GM10266 (cell line): ENCODE measurements at regions not wholly inside any gene's neighbourhood (a gene's known extent, or its start where the extent isn't known, plus 50 kb on each side); places are given as distances from the start of the nearest gene placed in this dataset.

Experiments
- DNase-seq: peaks from one replicate; pipeline ENCODE4 v3.0.0; 2012; ENCODE audit errors: extremely low spot score
- TF ChIP-seq, protein P1 (sequence below): IDR thresholded peaks from 2 replicates; pipeline ENCODE4 v1.5.1; 2012; ENCODE audit warnings: mild to moderate bottlenecking, low read depth; ENCODE audit not compliant: control insufficient read depth, insufficient read depth; ENCODE audit errors: missing control alignments

DNA sequence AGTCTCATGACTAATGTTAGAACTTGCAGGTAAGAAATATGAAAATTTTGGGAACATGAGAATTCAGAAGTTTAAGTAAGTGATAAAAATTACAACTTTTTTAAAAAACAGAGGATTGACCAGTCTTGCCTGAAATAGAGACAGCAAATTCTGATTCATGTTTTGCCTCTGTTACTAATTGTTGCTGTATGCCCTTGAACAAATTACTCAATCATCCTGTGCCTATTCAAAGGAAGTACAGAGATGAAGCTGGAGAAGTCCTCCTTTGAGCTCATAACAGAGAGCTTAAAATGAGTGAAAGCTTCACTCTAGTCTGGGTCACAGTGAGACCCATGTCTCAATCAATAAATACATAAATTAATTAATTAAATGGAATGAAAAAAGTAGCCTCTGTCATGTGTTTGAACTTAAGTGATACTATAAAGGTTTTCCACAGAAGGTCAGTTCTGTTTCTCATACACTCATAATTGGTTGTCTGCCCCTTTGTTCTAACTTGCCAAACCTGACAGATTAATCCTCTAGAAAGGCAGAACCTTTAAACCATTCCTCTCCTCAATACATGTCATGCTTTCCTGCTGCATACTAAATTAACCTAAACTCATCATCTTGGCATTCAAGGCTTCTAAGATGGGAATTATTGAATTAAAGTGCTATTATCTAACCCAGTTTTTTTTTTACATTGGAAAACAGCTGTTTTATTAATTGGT, 374.6 kb upstream of the LRATD1 start:
- TF ChIP-seq, protein P1, sequence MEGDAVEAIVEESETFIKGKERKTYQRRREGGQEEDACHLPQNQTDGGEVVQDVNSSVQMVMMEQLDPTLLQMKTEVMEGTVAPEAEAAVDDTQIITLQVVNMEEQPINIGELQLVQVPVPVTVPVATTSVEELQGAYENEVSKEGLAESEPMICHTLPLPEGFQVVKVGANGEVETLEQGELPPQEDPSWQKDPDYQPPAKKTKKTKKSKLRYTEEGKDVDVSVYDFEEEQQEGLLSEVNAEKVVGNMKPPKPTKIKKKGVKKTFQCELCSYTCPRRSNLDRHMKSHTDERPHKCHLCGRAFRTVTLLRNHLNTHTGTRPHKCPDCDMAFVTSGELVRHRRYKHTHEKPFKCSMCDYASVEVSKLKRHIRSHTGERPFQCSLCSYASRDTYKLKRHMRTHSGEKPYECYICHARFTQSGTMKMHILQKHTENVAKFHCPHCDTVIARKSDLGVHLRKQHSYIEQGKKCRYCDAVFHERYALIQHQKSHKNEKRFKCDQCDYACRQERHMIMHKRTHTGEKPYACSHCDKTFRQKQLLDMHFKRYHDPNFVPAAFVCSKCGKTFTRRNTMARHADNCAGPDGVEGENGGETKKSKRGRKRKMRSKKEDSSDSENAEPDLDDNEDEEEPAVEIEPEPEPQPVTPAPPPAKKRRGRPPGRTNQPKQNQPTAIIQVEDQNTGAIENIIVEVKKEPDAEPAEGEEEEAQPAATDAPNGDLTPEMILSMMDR: no peak
- no peak for DNase-seq

DNA sequence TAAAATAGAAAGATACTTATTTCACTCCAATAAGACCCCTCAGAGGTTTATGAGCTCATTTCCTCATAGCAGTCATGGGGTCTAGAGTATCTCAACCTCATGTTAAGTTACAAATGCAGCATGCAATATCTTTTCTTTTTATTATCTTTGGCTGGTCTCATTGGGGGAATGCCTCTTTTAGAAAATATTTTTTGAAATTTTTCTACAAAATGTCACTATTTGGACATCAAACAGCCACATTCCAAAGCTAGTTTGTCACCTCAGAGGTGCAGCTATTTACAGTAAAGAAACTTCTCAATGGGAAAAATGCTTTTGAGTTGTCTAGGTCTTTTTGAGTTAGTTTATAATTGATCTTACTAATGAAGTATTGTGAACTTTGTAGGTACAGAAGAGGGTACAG, 370.7 kb upstream of the LRATD1 start:
- no peak for DNase-seq
- TF ChIP-seq, protein P1: no peak

DNA sequence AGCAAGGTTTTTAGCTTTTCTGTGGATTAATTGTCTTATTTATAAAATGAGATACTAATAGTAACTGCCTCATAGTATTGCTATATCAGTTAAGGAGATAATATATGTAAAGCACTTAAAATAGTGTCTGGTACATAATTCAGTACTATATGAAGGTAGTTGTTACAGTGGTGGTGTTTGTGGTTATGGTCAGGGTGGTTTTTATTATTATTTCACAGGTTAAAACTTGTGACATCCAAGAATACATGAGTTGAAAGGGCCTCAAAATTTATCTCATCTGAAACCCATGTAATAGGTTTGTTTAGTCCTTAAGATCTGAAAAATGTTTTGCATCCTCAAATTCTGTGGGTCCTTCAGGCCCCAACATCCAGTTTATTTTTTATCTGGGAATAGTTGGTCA, 369.5 kb upstream of the LRATD1 start:
- TF ChIP-seq, protein P1: no peak
- DNase-seq: no peak

DNA sequence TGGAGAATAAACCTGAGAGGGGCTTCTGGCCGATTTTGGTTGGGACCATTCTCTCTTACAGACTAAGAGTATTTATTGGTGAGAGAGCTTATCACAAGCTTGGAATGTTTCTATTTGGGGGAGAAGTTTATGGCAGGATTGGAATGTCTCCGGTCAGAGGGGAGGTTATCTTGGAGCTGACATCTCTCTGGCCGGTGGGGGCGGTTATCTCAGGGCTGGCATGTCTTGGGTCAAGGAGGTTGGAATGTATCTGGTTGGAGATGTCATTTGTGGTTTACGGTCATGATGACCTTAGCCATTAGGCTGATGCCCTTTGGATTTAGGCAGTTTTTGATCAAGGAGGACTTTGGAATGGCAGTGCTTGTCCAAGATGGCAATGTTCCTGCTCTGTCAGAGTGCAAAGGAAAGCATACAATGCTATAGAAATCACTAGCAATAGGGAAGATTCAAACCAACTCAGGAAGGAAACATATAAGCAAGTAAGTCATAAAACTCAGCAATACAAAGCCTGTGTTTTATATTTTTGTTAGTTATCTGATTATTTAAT, 362.4 kb upstream of the LRATD1 start:
- no peak for DNase-seq
- TF ChIP-seq, protein P1: no peak

DNA sequence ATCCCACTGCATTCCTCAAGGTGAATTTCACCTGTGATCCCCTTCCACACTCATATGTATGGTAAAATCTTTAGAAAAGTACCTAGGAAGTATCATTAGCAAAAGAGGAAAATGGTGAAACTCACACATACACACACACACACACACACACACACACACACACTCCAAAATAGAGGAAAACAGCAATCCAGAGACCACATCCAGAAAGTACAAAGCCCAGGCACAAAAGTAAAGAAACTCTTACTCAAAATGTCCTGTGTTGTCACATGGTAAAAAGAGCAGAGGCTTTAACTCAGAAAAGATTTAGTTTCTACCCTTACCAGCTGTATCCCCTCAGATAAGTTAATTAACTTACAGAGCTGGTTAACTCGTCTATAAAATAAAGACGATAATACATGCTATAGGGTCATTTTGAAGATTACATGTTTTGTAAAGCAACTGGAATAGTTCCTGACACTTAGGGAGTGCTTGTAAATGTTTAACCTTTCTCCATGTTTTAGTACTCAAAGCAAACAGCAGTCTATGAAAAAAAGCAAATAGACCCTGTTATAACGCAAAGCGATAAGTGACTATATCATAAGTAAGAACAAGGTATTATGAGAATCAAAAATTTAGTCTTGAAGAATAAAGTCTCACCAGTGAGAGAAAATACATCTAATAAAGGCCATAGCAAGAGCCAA, 360.0 kb upstream of the LRATD1 start:
- no peak for DNase-seq
- TF ChIP-seq, protein P1: no peak

DNA sequence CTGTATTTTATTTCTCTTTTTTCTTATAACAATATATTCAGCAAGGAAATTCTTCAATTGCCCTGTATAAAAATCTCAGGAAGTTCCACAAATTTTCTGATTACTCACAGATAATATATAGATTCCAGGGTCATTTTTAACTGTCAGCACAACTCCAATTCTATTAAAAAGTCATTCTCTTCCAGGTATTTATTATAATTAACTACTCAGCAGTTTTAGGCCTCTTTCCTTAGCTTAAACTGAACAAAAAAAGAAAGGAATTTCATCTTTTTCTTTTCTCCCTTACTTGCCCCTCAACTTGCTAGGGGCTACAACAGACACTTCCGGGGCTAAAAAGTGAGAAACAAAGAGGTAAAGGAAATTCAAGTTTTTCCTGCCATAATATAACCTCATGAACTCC, 358.9 kb upstream of the LRATD1 start:
- TF ChIP-seq, protein P1: no peak

DNA sequence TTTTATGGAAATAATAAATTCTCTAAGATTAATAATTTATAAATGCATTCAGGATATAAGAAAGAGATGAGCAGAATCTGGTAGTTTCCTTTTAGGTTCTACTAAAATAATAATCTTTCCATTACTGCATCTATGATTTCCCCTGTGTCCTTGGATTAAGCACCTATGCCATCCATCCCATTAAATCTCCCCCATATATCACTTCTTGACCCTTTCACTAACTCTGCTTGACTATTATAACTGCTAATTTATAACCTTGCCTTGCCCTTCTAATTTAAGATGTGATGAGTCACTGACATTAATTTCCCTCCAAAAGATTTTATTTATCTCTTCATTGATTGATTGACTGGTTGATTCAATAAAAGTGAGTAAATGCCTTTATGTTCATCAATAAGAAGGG, 348.3 kb upstream of the LRATD1 start:
- no peak for DNase-seq
- TF ChIP-seq, protein P1: no peak

More for the DNA sequence above, 358.9 kb upstream of the LRATD1 start:
- DNase-seq: no peak
